GM12878 (cell line): ENCODE measurements at regions not wholly inside any gene's neighbourhood (a gene's known extent, or its start where the extent isn't known, plus 50 kb on each side); places are given as distances from the start of the nearest gene placed in this dataset.

Source experiments
- ESRRA ChIP-seq: IDR thresholded peaks from 2 replicates; pipeline ENCODE4 v1.6.1; 2012; ENCODE audit warnings: mild to moderate bottlenecking, low read length, improper control_type of control experiment
- GABPA ChIP-seq: IDR thresholded peaks from 2 replicates; pipeline ENCODE4 v1.6.1; 2014; ENCODE audit warnings: antibody characterized with exemption, low read depth, mild to moderate bottlenecking, inconsistent platforms
- HDGF ChIP-seq: fragments of 450-650 bp; IDR thresholded peaks from 2 replicates; pipeline ENCODE4 v1.6.1; 2016; ENCODE audit warnings: antibody characterized with exemption
- MTA2 ChIP-seq: fragments of 450-650 bp; IDR thresholded peaks from 2 replicates; pipeline ENCODE4 v1.6.1; 2016; ENCODE audit warnings: low read depth, mild to moderate bottlenecking, moderate library complexity
- MXI1 ChIP-seq: fragments of 150-350 bp; IDR thresholded peaks from 2 replicates; pipeline ENCODE4 v1.6.1; 2011; ENCODE audit warnings: low read depth, mild to moderate bottlenecking, inconsistent platforms, low read length, improper control_type of control experiment
- RAD21 ChIP-seq: IDR thresholded peaks from 2 replicates; pipeline ENCODE4 v1.6.1; 2011; ENCODE audit warnings: mild to moderate bottlenecking, low read depth, low read length, moderate library complexity; ENCODE audit not compliant: insufficient read depth
- SREBF2 ChIP-seq: IDR thresholded peaks from 2 replicates; pipeline ENCODE4 v1.6.1; 2012; ENCODE audit warnings: mild to moderate bottlenecking, low read length
- TF ChIP-seq, protein P1 (sequence below): IDR thresholded peaks from 2 replicates; pipeline ENCODE4 v1.6.1; 2011; ENCODE audit warnings: low read depth, mild to moderate bottlenecking, low read length, moderate library complexity, borderline replicate concordance; ENCODE audit errors: extremely low read depth
- TF ChIP-seq, protein P2 (sequence below), 3 experiments: IDR thresholded peaks in 2 of 3; conservative IDR thresholded peaks in 1 of 3; 2 replicates each; pipeline ENCODE4 v1.5.1; 2011; ENCODE audit warnings: low read depth in 3 of 3, low read length in 3 of 3, mild to moderate bottlenecking in 3 of 3, control low read depth in 2 of 3, moderate library complexity in 2 of 3, inconsistent platforms in 1 of 3, mixed read lengths in 1 of 3; ENCODE audit not compliant: control insufficient read depth in 2 of 3, insufficient read depth in 1 of 3; ENCODE audit errors: extremely low read depth in 1 of 3
- TF ChIP-seq, protein P3 (sequence below): fragments of 150-350 bp; IDR thresholded peaks from 2 replicates; pipeline ENCODE4 v1.6.1; 2016; ENCODE audit warnings: low read depth, low read length

DNA sequence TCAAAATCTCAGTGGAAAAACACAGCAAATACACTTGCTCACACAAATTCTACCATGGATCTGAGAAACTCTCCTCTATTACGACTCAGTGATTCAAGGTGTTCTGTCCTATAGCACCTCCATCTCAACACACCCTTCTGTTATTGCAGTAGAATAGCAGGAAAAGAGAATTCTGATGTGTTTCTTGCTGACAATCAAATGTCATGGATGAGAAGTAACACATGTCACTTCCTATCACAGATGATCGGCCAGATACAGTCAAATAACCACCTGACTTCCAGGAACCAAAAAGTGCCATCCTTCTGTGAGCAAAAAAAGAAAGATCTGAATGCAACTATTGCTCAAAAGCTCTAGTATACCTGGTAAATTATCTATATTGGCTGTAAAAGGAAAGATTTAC lies 734.2 kb upstream of the GBE1 start:
- TF ChIP-seq, protein P1, sequence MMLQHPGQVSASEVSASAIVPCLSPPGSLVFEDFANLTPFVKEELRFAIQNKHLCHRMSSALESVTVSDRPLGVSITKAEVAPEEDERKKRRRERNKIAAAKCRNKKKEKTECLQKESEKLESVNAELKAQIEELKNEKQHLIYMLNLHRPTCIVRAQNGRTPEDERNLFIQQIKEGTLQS: no peak
- TF ChIP-seq, protein P2, sequence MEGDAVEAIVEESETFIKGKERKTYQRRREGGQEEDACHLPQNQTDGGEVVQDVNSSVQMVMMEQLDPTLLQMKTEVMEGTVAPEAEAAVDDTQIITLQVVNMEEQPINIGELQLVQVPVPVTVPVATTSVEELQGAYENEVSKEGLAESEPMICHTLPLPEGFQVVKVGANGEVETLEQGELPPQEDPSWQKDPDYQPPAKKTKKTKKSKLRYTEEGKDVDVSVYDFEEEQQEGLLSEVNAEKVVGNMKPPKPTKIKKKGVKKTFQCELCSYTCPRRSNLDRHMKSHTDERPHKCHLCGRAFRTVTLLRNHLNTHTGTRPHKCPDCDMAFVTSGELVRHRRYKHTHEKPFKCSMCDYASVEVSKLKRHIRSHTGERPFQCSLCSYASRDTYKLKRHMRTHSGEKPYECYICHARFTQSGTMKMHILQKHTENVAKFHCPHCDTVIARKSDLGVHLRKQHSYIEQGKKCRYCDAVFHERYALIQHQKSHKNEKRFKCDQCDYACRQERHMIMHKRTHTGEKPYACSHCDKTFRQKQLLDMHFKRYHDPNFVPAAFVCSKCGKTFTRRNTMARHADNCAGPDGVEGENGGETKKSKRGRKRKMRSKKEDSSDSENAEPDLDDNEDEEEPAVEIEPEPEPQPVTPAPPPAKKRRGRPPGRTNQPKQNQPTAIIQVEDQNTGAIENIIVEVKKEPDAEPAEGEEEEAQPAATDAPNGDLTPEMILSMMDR (IDR thresholded peaks at IDR 0.05 in 2 of 3, conservative IDR thresholded peaks at IDR 0.05 in 1 of 3; ENCODE audit: control insufficient read depth in 2 of 3, extremely low read depth in 1 of 3, insufficient read depth in 1 of 3, low read depth in 3 of 3, low read length in 3 of 3): no peak
- no peak for TF ChIP-seq ESRRA
- TF ChIP-seq SREBF2: no peak
- TF ChIP-seq, protein P3, sequence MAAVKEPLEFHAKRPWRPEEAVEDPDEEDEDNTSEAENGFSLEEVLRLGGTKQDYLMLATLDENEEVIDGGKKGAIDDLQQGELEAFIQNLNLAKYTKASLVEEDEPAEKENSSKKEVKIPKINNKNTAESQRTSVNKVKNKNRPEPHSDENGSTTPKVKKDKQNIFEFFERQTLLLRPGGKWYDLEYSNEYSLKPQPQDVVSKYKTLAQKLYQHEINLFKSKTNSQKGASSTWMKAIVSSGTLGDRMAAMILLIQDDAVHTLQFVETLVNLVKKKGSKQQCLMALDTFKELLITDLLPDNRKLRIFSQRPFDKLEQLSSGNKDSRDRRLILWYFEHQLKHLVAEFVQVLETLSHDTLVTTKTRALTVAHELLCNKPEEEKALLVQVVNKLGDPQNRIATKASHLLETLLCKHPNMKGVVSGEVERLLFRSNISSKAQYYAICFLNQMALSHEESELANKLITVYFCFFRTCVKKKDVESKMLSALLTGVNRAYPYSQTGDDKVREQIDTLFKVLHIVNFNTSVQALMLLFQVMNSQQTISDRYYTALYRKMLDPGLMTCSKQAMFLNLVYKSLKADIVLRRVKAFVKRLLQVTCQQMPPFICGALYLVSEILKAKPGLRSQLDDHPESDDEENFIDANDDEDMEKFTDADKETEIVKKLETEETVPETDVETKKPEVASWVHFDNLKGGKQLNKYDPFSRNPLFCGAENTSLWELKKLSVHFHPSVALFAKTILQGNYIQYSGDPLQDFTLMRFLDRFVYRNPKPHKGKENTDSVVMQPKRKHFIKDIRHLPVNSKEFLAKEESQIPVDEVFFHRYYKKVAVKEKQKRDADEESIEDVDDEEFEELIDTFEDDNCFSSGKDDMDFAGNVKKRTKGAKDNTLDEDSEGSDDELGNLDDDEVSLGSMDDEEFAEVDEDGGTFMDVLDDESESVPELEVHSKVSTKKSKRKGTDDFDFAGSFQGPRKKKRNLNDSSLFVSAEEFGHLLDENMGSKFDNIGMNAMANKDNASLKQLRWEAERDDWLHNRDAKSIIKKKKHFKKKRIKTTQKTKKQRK: no peak
- TF ChIP-seq MTA2: no peak
- no peak for TF ChIP-seq MXI1
- no peak for TF ChIP-seq RAD21
- TF ChIP-seq GABPA: no peak
- TF ChIP-seq HDGF: no peak
